NOMO-1 (cell line): ENCODE measurements at regions not wholly inside any gene's neighbourhood (a gene's known extent, or its start where the extent isn't known, plus 50 kb on each side); places are given as distances from the start of the nearest gene placed in this dataset.

Source experiments
- DNase-seq, 2 experiments: peaks; one replicate each; lab custom pipeline; 2025; ENCODE audit not compliant: unreplicated experiment in 2 of 2; lab: John Stamatoyannopoulos, UW

DNA sequence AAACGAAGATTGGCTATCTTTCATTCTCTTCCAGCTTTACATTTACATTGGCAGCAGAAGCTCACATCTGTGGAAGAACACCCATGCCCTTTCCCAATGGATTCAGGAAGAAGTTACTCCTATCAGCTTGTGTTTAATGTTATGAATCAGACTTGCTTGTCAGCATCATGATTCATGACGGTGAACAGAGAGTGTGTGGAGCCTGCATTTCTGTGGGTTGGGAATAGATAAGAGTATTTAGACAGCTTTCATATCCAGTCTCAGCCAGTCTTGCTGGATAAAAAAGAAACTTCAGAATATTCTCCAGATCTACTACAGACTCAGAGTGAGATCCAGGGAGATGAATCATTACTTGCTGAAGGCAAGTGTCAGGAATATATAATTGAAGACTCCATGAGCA is 812.9 kb upstream of the ZNF608 start:
- no peak for DNase-seq

DNA sequence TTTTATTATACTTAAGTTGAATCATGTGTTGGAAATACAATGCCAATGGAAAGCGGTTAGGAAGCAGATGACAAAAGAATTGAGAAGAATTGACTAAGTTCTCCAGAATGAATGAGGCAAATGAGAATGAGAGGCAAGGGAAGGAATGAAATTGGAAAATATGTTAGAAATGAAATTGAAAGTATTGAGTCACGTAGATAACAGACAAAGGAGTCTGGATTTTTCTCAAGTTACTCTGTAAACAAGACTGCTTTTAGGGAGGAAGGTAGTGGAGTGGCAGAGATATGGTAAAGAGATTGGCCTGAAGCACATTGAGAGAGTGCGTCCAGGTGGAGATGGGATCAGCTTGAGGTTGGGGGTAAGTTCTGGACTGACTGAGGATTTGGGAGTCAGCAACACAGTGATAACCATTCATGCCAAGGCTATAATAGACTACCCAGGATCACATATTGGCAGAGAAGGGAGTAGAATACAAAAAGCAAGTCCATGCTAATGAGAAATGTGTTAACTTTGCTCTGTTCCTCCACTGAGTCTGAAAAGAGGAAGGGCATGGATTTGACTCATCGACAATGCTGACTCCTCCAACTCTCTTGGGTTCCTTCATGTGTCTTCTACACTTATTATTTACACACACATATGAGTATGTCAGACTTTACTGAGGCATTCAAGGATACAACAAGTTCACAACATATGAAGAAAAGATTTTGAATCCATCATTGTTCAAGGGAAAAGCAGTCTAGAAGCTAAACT is 814.2 kb upstream of the ZNF608 start:
- peak in 1 of 2 experiments; percentile 2 for DNase-seq

DNA sequence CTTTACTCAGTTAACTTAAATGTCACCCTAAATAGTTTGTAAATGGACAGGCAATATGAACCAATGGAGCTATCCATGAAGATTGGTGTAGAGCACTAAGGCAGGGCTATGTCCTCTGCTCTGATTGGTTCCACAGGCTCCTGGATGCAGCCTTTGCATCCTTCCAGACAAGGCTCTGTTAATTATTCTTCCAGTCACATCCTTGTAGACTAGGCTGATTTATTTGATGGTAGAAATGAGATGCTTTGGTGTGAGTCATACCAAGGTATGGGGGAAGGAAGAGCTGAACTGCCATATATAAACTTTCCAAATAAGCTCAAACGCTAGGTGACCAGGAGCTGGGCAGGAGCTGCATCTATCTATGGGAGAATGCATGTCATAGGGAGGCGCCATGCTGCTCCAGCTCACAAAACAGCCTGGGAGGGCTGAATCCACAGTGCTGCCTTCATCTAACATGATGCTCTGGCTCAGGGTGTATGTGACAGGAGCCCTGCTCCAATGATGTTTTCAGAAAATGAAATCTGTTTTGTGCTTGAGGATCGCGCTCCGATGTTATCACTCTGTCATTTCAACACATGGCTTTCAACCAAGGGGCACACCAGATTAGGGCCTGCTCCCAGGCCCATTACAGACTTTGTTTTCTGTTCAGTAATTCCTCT is 818.0 kb upstream of the ZNF608 start:
- no peak for DNase-seq

DNA sequence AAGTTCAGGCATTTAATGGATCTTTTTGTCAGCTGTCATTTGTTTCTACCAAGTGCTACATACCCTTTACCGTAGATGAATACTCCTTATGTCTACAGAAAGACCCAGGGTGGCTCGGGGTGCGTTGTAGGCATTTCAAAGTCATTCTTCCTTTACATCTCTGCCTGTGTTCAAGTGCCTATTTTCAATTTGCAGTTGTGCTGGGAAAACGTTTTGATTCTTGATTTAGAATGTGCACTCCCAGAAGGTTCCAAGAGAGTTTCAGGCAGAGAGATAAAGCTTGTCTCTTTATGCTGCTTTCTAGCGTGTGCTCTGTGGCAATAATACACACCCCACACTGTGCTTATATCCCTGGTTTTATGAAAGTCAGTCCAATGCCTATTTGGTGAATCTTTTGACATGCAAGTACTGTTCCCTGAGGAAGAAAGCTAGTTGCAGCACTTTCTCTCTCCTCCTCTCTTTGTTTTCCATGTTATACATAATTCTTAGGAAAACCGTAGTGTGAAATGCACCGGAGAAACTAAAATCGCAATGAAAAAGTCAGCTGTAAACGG is 828.1 kb upstream of the ZNF608 start:
- DNase-seq: no peak

DNA sequence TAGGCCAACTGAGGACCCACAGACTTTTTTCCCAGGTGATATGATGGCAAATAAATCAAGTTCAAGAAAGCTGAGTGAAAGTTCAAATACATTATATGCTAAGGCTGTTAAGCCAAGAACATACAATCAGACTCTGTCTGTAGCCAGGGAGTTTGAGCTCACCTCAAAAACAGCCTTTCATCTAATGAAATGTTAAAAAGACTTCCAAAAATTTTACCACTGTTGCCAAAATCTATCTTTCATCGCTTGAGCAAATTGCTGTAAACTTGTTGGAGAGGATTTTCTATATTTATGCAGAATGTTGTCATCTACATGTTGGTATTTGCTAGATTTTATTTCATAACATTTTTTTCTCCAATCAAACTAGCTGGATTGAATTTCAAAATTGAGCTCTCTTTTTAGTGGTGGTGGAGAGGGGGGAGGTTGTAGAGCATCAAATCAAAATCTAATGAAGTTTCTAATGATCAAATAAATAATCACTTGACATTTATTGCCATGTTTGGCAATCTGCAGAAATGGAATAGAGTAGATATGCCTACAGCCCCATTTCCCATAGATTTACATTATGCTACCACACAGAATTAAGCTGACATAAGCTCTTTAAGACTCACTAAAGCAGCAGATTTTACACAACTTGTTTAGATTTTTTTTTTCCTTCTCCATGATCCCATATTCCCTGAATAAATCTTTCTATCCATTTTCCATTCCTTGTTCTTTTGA is 828.9 kb upstream of the ZNF608 start:
- DNase-seq: no peak

DNA sequence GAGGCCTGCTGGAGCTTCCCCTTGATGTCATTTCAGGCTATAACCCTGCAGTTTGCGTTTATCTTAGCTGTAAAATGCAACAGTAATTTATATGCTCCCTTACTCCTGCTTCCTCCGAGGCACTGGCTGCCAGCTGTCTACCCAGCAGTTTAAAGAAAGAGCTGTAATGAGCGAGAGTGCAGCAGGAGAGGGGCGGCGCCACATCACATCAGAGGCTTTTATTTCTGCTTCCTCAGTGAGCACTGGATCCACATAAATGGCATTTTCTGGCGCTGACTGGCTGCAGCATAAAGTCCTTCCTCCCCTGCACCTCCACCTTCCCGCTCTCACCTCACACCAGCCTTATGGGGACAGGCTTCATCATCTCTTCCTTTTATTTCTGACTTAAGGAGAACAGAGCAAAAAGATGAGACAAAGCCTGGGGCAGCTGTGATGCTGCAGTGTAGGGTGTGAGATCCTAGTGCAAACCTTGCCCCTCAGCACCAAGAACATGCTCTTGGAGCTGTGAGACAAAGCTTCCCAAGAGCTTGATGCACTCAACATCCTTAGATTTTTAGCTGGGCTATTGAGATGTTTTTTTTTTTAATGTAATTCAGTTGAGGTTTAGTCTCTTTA is 829.6 kb upstream of the ZNF608 start:
- DNase-seq: no peak

DNA sequence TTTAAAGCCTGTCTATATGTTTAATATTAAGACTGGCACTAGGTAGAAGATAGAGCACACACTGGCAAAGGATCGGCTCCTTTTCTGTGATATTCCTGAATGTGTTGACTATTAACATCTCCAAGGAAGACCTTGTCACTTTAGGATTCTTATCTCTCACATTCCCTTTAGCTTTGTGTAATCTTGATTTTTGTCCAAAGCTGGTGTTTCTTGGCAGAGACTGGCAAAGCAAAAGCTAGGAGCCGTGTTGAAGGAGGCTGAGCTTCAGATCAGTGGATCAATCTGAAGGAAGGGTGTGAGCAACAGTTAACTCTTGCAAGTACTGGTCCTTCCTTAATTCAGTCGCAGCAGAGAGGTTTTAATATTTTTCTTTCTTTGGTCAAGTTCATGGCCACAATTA is 830.4 kb upstream of the ZNF608 start:
- DNase-seq: no peak

DNA sequence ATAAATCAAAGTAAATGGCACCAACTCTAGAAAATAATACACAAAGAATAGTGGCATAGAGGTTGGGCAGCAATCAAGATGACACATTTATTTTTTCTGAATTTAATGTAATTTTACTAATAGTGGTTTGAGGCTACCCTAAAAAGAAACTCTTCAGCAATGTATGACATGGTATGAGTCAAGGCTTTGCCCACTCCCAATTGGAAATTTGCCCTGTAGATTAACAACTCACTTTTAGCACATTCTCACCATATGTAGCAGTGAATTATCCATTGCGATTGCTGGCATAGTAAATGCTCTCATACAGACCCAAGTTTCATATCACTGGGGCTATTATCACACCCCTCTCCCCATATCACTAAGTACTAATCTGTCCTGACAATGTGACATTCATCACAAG is 832.1 kb upstream of the ZNF608 start:
- no peak for DNase-seq

DNA sequence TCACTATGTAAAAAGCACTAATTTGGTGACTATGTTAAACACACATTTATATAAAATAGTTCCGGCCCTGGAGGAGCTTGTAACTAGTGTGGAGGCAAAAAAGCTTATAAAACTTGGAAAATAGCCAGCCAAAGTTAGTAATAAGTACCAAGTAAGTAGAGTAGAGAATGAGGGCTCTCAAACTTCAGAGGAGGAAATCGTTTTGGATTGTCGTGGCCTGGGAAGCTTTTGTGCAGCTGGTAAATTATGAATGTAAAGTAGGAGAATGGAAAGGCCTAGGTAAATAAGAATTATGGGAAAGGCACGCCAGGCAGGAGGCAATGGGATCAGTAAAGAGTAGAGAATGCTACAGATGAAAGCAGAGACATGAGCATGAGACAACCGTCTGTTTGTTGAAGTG is 832.7 kb upstream of the ZNF608 start:
- DNase-seq: no peak

DNA sequence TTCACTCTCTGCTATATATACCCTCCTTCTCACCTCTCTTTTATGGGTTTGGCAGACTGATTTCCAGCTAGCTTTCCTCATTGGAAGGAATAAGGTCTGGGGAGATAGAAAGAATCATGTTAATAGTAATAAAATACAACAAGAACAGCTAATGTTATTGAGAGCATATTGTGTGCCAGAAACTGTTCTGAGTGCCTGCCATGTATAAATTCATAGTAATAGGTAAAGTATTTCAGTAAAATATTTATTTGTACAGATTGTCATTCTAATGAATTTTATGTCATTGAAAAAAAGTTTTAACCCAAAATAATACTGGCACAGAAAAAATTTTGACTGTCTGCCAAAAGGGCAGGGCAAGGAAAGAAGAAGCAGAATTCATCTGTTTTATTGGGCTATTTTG is 834.9 kb upstream of the ZNF608 start:
- no peak for DNase-seq

DNA sequence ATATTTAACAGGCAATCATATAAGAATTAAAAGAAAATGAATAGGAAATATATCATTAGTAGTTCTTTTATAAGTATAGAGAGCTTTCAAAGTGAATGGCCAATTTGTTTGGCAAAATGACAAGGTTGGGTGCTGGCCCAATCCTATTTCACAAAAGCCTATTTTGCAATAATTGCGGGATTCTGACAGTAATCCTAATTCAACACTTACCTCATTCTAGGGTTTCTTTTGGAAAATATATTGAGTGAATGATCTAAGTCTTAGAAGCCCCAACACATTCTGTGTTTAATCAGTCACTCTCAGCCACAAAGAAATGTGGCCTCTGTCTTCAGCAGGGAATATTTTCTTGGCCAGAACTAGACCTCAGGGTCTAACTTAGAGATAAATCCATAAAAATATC is 835.9 kb upstream of the ZNF608 start:
- DNase-seq: no peak

DNA sequence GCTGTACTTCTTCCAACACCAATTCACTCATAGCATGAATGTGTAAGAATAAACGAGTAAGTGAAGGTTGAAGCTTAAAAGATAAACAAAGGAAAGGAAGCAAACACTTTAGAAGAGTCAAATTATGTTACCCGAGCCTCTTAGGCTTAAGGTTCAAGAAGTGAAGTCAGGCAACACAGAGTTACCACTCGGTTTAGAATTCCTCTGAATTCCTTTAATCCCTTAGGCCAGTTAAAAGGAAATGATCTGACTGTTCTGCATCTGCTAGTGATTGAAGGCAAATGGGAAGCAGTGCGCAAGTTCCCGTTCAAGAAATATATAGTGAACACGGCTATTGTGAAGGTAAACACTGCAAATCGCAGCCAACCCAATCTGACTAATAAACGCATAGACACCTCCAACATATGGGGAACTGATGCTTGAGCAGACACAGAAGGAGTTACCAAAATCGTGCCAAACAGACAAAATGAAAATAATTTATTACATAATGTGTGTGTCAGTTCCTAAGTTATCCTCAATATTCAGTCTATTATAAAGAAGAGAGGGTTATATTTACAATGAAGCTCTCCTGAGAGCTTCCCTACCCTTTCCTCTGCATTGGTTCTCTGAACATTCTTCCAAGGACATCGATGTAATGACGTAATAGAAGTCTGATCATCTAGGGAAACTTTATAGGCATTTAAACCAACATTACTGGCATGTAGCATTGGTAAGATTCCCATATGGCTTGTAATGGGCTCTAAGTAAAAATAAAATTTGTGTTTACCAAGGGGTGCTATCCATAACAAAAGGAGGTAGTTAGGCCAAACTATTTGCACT is 837.1 kb upstream of the ZNF608 start:
- DNase-seq: no peak

DNA sequence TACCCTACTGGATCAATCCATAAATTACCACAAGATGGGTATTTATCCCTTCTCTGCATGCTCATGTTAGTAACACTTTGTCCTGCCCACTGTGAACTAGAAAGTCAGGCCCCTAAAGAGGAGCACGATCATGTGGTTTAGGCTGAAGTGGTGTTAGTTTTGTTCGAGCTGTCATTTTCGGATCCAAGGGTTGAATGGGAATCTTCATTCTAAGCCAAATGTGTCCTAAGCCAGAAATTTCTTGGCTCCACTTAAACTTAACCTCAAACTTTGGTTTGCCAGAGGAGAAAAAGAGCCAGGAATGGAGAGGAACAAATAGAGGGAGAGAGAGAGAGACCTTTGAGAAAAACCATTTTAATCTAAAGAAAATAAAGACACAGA is 837.7 kb upstream of the ZNF608 start:
- DNase-seq: no peak

DNA sequence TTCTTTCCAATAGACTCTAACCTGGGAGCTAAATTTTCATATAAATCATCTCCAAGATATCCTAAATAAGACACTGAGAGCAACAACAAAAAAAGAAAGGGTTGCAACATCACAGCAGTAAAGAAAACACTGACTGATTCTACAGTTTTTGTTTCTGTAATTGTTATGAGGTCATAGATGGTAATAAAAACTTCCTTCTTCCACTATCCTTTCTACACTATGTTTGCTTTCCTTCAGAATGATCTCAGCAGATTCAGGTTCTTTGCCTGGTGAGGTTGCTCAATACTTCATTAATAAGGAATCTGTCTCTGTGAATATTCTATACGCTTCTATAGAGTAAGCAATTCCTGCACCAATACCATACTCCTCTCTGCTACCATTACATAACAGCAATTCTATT is 835.6 kb upstream of the GRAMD2B start:
- DNase-seq: no peak

DNA sequence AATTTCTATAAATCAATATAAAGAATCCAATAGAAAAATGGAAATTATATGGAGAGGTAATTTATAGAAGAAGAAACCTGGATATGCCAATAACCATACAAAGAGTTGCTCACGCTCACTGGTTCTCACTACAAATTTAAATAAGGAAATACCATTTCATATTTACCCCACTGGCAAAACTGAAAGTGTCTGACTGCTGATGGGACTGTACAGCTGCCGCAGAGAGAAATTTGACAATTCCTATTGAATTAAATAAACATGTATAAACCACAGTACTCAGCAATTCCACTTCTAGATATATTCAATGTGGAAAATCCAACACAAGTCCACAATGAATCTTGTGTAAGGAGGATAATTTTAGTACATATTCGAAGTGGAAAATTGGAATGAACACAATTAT is 830.4 kb upstream of the GRAMD2B start:
- no peak for DNase-seq

DNA sequence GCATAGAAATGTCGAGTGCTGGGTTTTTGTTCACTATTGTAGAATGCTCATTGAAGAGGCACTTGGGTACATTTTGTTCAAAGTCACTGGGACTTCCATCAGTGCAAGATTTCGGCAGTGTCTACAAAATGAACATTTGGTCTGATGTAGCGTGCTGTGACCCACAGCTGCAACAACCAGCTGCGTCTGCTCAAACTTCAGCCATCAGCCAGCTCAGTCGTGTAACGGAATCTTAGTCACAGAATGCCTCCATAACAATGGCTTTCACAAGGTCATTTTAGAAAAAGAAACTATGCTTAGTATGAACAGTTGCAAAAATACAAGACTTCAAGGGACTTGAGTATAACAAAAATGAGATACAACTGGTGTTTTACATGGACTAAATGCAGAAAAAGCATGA is 828.1 kb upstream of the GRAMD2B start:
- no peak for DNase-seq

DNA sequence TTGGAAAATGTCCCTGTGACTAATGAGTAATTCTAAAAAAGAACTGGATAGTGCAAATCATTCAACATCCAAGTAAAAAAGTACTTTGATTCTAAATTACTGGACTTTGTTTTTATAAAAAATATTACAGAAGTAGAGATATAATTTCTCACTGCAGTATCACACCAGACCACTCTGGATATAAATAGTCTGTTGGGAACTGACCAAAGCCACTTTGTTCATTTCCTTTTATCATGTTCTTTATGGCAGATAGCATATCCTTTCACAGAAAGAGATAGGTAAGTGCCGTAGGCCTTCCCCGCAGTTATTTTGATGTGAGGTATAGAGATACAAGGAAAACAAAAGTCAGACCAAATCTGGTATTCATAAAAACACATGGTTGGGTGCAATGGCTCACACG is 827.4 kb upstream of the GRAMD2B start:
- no peak for DNase-seq

DNA sequence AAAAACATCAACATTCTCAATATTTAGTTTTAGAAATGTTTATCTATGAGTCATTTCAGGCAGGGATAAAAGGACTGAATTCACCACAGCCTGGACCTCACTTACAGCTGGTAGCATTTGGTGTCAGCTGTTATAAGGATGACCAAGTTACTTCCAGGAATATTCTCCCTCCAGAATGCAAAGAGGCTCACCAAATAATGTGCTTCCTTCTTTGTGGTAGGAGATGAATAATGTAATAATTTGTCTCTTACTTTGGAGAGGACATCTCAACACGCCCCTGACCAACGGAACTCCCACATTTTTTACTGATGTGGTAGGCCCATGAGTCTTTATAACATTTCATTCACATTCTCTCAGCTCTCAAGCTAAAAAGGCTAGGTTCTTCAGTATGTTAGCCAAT is 825.9 kb upstream of the GRAMD2B start:
- DNase-seq: no peak

DNA sequence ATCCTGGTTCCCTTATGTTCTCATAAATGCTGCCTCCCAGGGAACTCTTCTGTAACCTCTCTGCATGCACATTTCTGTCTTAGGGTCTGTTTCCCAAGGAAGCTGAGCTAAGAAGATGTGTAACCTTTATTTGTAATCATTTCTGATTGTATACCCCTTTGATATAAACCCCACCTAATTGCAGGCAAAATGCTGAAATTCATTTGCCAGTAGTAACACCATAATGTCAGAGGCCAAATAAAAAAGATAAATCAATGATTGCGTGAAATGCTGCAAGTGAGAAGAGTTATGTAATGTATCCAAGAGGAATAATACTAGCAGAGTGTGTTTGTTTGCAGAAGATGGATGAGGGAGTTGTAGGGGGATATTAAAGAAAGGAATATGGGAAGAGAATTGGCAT is 822.6 kb upstream of the GRAMD2B start:
- DNase-seq: no peak

DNA sequence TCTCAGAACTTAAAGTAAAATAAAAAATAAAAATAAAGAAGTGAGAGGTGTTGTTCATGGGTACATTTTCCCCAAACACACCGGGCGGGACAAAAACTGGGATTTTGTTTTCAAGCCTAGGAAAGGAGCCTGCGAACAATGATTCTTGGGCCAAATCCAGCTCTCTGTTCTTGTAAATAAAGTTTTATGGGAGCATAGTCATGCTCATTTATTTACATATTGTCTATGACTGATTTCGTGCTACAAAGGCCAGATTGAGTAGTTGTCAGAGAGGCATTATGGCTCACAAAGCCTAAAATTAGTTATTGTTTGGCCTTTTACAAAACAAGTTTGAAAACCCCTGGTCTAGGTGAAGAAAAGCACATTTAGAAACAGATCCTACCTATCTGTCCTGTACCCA is 821.0 kb upstream of the GRAMD2B start:
- no peak for DNase-seq

DNA sequence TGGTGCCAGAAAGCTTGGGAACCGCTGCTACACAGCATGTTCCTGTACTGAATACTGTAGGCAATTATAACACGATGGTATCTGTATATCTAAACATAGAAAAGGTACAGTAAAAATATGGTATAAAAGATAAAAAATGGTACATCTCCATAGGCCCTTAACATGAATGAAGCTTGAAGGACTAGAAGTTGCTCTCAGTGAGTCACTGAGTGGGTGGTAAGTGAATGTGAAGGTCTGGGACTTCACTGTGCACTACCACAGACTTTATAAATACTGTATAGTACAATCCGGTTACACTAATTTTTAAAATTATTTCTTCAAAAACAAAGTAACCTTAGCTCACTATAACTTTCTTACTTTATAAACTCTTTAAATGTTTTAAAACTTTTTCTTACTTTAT is 819.9 kb upstream of the GRAMD2B start:
- no peak for DNase-seq
